ENCODE measurements at regions not wholly inside any gene's neighbourhood (a gene's known extent, or its start where the extent isn't known, plus 50 kb on each side); places are given as distances from the start of the nearest gene placed in this dataset.

DNA sequence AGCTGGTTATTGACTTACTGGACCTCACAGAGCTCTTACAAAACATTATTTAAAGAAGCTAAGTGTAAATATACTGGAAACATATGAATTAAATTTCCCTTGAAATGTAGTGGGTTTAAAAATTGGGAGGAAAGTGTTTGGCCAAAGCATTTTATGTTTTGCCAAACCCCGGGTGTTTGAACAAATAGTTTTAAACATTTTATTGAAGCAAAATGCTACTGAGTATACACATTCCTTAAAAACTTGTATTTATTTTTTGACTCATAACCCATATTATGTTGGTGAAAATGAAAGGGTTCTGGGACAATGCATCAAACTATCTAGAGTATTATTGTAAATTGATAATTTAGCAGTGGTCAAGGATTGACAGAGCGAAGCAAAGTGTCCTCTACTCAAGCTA is 1048.5 kb downstream of the SLC6A15 start:
- Histone ChIP-seq H3K27me3 (replicated peaks in 1 of 7) (no peaks in the 10 kb centered on the region), H3K4me3 (no peak overlapping the region), H3K9me3 (peaks cover 0 to 4% (median 0%) of the 10 kb centered on the region in 8 donors), H3K27ac (no peak overlapping the region), H3K36me3 (no peaks in the 10 kb centered on the region), H3K4me1 (no peaks in the 10 kb centered on the region)
- WGBS, 5 donors, result 78 to 85% (median 82%) methylated on average over 2 of the region's 2 CpGs
- TF ChIP-seq POLR2A (IDR thresholded peaks at IDR 0.05) (no peak), POLR2AphosphoS5 (IDR thresholded peaks at IDR 0.05) (no peak)
- TF ChIP-seq, protein P1, sequence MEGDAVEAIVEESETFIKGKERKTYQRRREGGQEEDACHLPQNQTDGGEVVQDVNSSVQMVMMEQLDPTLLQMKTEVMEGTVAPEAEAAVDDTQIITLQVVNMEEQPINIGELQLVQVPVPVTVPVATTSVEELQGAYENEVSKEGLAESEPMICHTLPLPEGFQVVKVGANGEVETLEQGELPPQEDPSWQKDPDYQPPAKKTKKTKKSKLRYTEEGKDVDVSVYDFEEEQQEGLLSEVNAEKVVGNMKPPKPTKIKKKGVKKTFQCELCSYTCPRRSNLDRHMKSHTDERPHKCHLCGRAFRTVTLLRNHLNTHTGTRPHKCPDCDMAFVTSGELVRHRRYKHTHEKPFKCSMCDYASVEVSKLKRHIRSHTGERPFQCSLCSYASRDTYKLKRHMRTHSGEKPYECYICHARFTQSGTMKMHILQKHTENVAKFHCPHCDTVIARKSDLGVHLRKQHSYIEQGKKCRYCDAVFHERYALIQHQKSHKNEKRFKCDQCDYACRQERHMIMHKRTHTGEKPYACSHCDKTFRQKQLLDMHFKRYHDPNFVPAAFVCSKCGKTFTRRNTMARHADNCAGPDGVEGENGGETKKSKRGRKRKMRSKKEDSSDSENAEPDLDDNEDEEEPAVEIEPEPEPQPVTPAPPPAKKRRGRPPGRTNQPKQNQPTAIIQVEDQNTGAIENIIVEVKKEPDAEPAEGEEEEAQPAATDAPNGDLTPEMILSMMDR (IDR thresholded peaks at IDR 0.05 in 8 of 11, conservative IDR thresholded peaks at IDR 0.05 in 3 of 11), result no peak
- intact Hi-C loops (cut with DNase I; ENCODE audit: low total_unique reads), result no loop called here
- DNase-seq, result no peak

DNA sequence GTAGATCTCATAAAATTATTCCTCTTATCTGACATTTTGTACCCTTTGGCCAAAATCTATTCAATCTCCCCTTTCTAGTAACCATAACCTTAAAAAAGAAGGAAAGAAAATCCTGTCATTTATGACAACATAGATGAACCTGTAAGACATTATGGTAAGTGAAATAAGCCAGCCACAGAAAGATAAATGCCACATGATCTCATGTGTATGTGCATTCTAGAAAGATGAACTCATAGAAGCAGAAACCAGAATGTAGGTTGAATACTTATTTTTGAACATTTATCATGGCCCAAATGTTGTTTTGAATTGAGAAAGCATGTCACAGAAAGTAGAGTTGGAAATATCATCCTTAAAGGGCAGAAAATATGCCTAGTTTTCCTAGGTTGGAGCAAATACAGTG is 1053.6 kb downstream of the SLC6A15 start:
- TF ChIP-seq POLR2AphosphoS5 (IDR thresholded peaks at IDR 0.05), result no peak
- TF ChIP-seq POLR2A (IDR thresholded peaks at IDR 0.05), result no peak
- TF ChIP-seq, protein P1 (IDR thresholded peaks at IDR 0.05 in 8 of 11, conservative IDR thresholded peaks at IDR 0.05 in 3 of 11), result no peak
- H3K36me3 ChIP-seq, result no peaks in the 10 kb centered on the region
- no peak overlapping the region for H3K4me3 ChIP-seq
- H3K4me1 ChIP-seq, result no peaks in the 10 kb centered on the region
- intact Hi-C loops (cut with DNase I; ENCODE audit: low total_unique reads), result no loop called here
- no peak overlapping the region for H3K27ac ChIP-seq
- H3K9me3 ChIP-seq, result peaks cover 0 to 48% (median 43%) of the 10 kb centered on the region in 8 donors
- H3K27me3 ChIP-seq (replicated peaks in 1 of 7), result no peaks in the 10 kb centered on the region
- DNase-seq, result no peak

DNA sequence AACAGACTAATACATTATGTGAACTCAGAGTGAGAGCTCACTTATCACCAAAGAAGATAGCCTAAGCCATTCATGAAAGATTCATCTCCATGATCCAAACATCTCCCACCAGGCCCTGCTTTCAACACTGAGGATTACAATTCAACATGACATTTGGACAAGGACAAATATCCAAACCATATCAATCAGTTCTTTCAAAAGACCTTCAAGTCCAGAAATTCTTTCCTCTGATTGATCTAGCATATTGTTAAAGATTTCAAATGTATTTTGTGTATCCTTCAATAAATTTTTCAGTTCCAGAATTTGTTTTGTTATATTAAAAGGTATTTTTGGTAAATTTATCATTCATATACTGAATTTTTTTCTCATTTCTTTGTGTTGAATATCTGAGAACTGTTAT is 1055.8 kb downstream of the SLC6A15 start:
- H3K36me3 ChIP-seq, result no peaks in the 10 kb centered on the region
- H3K27ac ChIP-seq, result no peak overlapping the region
- H3K9me3 ChIP-seq, result peaks cover 0 to 48% (median 43%) of the 10 kb centered on the region in 8 donors
- DNase-seq, result no peak
- no peak for TF ChIP-seq POLR2A (IDR thresholded peaks at IDR 0.05)
- TF ChIP-seq, protein P1 (IDR thresholded peaks at IDR 0.05 in 8 of 11, conservative IDR thresholded peaks at IDR 0.05 in 3 of 11), result no peak
- TF ChIP-seq POLR2AphosphoS5 (IDR thresholded peaks at IDR 0.05), result no peak
- intact Hi-C loops (cut with DNase I; ENCODE audit: low total_unique reads), result no loop called here
- H3K4me3 ChIP-seq, result no peak overlapping the region
- H3K4me1 ChIP-seq, result no peaks in the 10 kb centered on the region
- no peaks in the 10 kb centered on the region for H3K27me3 ChIP-seq (replicated peaks in 1 of 7)

DNA sequence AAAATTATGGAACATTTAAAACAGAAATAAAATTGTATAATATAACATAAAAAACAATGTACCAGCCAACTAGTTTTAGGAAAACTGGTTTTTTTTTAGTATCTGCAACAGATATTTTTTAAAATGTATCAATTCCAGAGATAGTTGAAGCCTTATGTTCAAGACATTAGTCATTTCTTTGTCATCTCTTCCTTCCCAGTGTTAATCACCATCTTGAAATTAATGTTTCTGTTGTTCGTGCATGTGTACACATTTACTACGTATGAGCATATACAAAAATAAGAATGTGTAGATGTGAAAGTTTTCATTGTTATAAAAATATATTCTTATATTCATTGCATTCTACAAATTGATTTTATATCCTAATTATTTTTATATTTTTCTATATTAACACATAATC is 1062.1 kb downstream of the SLC6A15 start:
- Histone ChIP-seq H3K36me3 (no peaks in the 10 kb centered on the region), H3K4me3 (no peak overlapping the region), H3K9me3 (peaks cover 0 to 16% (median 10%) of the 10 kb centered on the region in 8 donors), H3K27ac (no peak overlapping the region), H3K4me1 (no peaks in the 10 kb centered on the region), H3K27me3 (replicated peaks in 1 of 7) (no peaks in the 10 kb centered on the region)
- no peak for DNase-seq
- WGBS, 5 donors, result 41 to 88% (median 63%) methylated on average over 2 of the region's 2 CpGs
- TF ChIP-seq, protein P1 (IDR thresholded peaks at IDR 0.05 in 8 of 11, conservative IDR thresholded peaks at IDR 0.05 in 3 of 11), result no peak
- TF ChIP-seq POLR2AphosphoS5 (IDR thresholded peaks at IDR 0.05) (no peak), POLR2A (IDR thresholded peaks at IDR 0.05) (no peak)
- intact Hi-C loops (cut with DNase I; ENCODE audit: low total_unique reads), result no loop called here

Data from spleen (tissue), 11 donors.